Gastrocnemius medialis (tissue), 4 donors: ENCODE measurements at regions not wholly inside any gene's neighbourhood (a gene's known extent, or its start where the extent isn't known, plus 50 kb on each side); places are given as distances from the start of the nearest gene placed in this dataset.

Experiments
- CTCF ChIP-seq, 5 experiments: fragments of 450-650 bp in 3 of 5; fragments of 200-600 bp in 2 of 5; sonication (generic) in 2 of 5; IDR thresholded peaks in 4 of 5; conservative IDR thresholded peaks in 1 of 5; 1 replicate in 4 of 5; 2 replicates in 1 of 5; pipeline ENCODE4 v1.5.1; 2016 to 2019; ENCODE audit warnings: antibody characterized with exemption in 5 of 5, mild to moderate bottlenecking in 3 of 5, moderate library complexity in 3 of 5
- POLR2A ChIP-seq, 2 donors: fragments of 450-650 bp; IDR thresholded peaks; one replicate each; pipeline ENCODE4 v1.6.1; 2017; ENCODE audit warnings: antibody characterized with exemption in 2 of 2, mild to moderate bottlenecking in 2 of 2, moderate library complexity in 2 of 2

GRCh38 chr1:181284978-181285377 is 196.5 kb downstream of the IER5 start:
- no peak for TF ChIP-seq CTCF (IDR thresholded peaks at IDR 0.05 in 4 of 5, conservative IDR thresholded peaks at IDR 0.05 in 1 of 5)
- TF ChIP-seq POLR2A (IDR thresholded peaks at IDR 0.05): no peak
